Body of pancreas (tissue), 4 donors: ENCODE measurements at regions not wholly inside any gene's neighbourhood (a gene's known extent, or its start where the extent isn't known, plus 50 kb on each side); places are given as distances from the start of the nearest gene placed in this dataset.
A peak's percentile ranks its signal among the peaks of the same experiment; 100 is the strongest.

Source experiments
- ATAC-seq: fragments of 150-250 bp; one replicate; pipeline ENCODE4 v1.9.1; 2016
- DNase-seq, 4 donors: peaks; one replicate each; pipeline ENCODE4 v3.0.0-alpha.2; 2019
- H3K27ac ChIP-seq, 4 donors: fragments of 200-600 bp; sonication (generic); 1 replicate in 3 of 4; 2 replicates in 1 of 4; pipeline versions ENCODE4 v1.5.1 to v1.6.1; 2016 to 2019; ENCODE audit warnings: mild to moderate bottlenecking in 1 of 4, mixed read lengths in 1 of 4, moderate library complexity in 1 of 4
- H3K27me3 ChIP-seq, 2 donors: fragments of 200-600 bp; sonication (generic); one replicate each; pipeline ENCODE4 v1.6.0; 2016; ENCODE audit warnings: mild to moderate bottlenecking in 1 of 2
- H3K36me3 ChIP-seq, 2 donors: fragments of 200-600 bp; sonication (generic); replicated peaks in 1 of 2; 2 replicates each; pipeline ENCODE4 v1.5.1; 2016; ENCODE audit warnings: low read depth in 2 of 2; ENCODE audit not compliant: insufficient read depth in 1 of 2
- H3K4me1 ChIP-seq: fragments of 200-600 bp; sonication (generic); one replicate; pipeline ENCODE4 v1.6.0; 2016
- H3K4me3 ChIP-seq, 2 donors: fragments of 200-600 bp; sonication (generic); 1 replicate in 1 of 2; 2 replicates in 1 of 2; pipeline ENCODE4 v1.5.1; 2016 to 2019
- H3K9me3 ChIP-seq, 3 donors: fragments of 200-600 bp; sonication (generic); 1 replicate in 2 of 3; 2 replicates in 1 of 3; pipeline ENCODE4 v1.5.1; 2016
- POLR2A ChIP-seq, 3 donors: fragments of 450-650 bp; IDR thresholded peaks; one replicate each; pipeline ENCODE4 v1.6.1; 2016; ENCODE audit warnings: antibody characterized with exemption in 3 of 3, mild to moderate bottlenecking in 2 of 3
- WGBS, 2 donors: methylation state at CpG; one replicate each; pipeline ENCODE4 v1.1.5; 2017; 5-methylcytosine and 5-hydroxymethylcytosine counted together
- intact Hi-C: fragments of 100-400 bp; cut with DNase I; formaldehyde crosslinking; loops from one replicate; pipeline ENCODE4 v1.15.1; 2023
- TF ChIP-seq, protein P1 (sequence below), 7 experiments: fragments of 450-650 bp in 4 of 7; fragments of 200-600 bp in 3 of 7; sonication (generic) in 3 of 7; IDR thresholded peaks; one replicate each; pipeline ENCODE4 v1.5.1; 2016 to 2019; ENCODE audit warnings: antibody characterized with exemption in 7 of 7

DNA sequence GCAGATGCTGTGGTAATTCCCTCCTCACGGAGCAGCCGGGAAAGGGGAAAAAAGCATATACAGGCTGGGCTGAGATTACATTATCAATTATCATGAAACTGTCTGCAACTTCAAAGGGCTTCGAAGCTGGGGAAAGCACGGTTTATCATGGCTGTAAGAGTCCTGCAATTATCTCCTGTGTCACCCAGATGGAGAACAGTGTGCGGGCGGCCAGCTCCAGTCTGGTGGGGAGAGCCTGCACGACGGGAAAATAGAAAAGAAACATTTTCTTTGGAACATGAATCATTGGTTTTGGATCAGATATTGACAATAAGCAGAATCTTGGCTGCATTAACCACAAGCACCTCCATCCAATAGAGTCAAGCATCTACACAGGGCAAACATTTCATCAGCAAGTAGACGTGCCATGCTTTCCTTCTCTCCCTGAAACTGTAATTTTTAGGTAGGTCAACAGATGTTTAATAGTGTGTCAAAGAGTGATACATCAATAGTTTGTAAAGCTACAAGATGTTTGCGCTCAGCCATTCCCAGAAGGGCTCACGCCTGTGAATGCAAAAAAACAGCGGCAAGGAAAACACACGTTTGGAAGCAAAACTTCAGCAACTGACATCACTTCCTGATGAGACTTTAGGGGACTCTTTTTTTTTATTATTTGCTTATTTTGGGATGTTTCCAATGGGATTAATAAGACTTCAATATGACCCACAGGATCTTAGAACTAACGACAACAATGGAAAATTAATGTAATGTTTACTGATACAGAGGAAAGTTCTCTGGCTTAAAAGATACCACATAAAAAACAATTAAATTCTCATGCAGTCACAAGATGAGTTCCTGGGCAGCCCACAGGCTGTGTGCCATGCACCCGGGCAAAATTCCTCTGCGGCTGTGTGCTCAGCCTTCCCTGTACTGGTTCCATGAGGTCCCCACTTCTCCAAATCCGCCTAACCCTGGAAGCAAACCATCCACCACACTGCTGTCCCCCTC lies 111.0 kb upstream of the SALL3 start:
- intact Hi-C loops: no loop called here
- H3K27ac ChIP-seq: no peak overlapping the region
- no peaks in the 10 kb centered on the region for H3K9me3 ChIP-seq
- H3K36me3 ChIP-seq: no peaks in the 10 kb centered on the region
- H3K27me3 ChIP-seq: no peaks in the 10 kb centered on the region
- 54 to 55% methylated on average over 17 of the region's 17 CpGs for WGBS, 2 donors
- ATAC-seq: no peak
- no peaks in the 10 kb centered on the region for H3K4me1 ChIP-seq
- H3K4me3 ChIP-seq: no peak overlapping the region
- DNase-seq: no peak
- no peak for TF ChIP-seq POLR2A (IDR thresholded peaks at IDR 0.05)
- TF ChIP-seq, protein P1, sequence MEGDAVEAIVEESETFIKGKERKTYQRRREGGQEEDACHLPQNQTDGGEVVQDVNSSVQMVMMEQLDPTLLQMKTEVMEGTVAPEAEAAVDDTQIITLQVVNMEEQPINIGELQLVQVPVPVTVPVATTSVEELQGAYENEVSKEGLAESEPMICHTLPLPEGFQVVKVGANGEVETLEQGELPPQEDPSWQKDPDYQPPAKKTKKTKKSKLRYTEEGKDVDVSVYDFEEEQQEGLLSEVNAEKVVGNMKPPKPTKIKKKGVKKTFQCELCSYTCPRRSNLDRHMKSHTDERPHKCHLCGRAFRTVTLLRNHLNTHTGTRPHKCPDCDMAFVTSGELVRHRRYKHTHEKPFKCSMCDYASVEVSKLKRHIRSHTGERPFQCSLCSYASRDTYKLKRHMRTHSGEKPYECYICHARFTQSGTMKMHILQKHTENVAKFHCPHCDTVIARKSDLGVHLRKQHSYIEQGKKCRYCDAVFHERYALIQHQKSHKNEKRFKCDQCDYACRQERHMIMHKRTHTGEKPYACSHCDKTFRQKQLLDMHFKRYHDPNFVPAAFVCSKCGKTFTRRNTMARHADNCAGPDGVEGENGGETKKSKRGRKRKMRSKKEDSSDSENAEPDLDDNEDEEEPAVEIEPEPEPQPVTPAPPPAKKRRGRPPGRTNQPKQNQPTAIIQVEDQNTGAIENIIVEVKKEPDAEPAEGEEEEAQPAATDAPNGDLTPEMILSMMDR (IDR thresholded peaks at IDR 0.05): no peak

GRCh38 chr18:78871618-78872017 lies 108.0 kb upstream of the SALL3 start:
- Histone ChIP-seq H3K4me1 (no peaks in the 10 kb centered on the region), H3K9me3 (no peaks in the 10 kb centered on the region), H3K36me3 (no peaks in the 10 kb centered on the region), H3K4me3 (no peak overlapping the region), H3K27me3 (no peaks in the 10 kb centered on the region), H3K27ac (no peak overlapping the region)
- no peak for DNase-seq
- 46 to 59% methylated on average over 3 of the region's 3 CpGs for WGBS, 2 donors
- no peak for TF ChIP-seq POLR2A (IDR thresholded peaks at IDR 0.05)
- TF ChIP-seq, protein P1 (IDR thresholded peaks at IDR 0.05): no peak
- ATAC-seq: no peak
- intact Hi-C loops: no loop called here

- Histone ChIP-seq H3K4me1 (no peaks in the 10 kb centered on the region), H3K27ac (no peak overlapping the region), H3K4me3 (no peak overlapping the region), H3K9me3 (no peaks in the 10 kb centered on the region), H3K36me3 (no peaks in the 10 kb centered on the region), H3K27me3 (no peaks in the 10 kb centered on the region)
- WGBS, 2 donors: 49 to 62% methylated on average over 6 of the region's 6 CpGs
- DNase-seq (no peak), ATAC-seq (no peak)
- intact Hi-C loops: no loop called here
- TF ChIP-seq, protein P1 (IDR thresholded peaks at IDR 0.05): no peak
- no peak for TF ChIP-seq POLR2A (IDR thresholded peaks at IDR 0.05)
These were observed 105.6 kb upstream of the SALL3 start for GRCh38 chr18:78873926-78874500.

DNA sequence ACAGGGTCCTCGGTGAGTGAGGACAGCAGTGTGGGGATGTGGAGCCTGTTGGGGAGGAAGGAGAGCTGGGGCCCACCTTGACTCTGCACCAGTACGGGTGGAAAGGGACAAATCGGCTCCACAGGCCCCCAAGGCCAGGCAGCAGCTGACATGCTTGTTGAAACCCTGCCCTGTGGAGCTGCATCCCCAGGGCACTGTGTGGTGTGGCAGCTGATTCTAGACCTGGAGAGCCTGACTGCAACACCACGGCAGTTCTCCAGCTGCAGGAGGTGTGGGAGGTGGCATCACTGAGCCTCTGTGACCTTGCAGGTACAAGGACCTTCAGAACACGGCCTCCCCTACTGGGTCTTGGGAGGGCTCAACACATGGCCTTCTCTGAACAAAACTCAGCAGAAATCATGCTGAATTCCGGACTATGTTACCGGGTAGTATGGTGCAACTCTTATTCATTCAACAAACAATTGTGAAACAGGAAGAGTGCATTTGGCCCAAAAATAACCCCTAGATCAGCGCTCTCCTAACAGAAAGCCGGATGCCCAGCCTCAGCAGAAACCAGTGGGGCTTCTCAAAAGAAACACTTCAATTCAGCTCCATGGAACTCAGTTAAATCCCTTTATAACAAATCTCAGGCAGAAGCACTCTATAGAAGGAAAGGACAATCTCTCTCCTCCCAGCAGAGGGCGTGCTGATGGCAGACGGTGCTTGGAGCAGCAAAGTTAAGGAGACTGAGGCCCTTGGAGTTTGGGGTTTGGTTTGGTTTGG lies 104.4 kb upstream of the SALL3 start:
- ATAC-seq (no peak), DNase-seq (peak; percentile 29 to 57 (median 34))
- Histone ChIP-seq H3K4me1 (no peaks in the 10 kb centered on the region), H3K4me3 (no peak overlapping the region), H3K9me3 (no peaks in the 10 kb centered on the region), H3K27me3 (no peaks in the 10 kb centered on the region), H3K36me3 (no peaks in the 10 kb centered on the region), H3K27ac (no peak overlapping the region)
- TF ChIP-seq, protein P1 (IDR thresholded peaks at IDR 0.05): peak in 6 of 7 experiments; percentile 35 to 53 (median 47)
- TF ChIP-seq POLR2A (IDR thresholded peaks at IDR 0.05): no peak
- intact Hi-C loops: no loop called here
- 44 to 51% methylated on average over 11 of the region's 11 CpGs for whole genome bisulfite sequencing, 2 donors
